ENCODE measurements at regions not wholly inside any gene's neighbourhood (a gene's known extent, or its start where the extent isn't known, plus 50 kb on each side); places are given as distances from the start of the nearest gene placed in this dataset.
"Not testable (repeated sequence)": the region's sequence is repeated elsewhere in the genome, so short reads cannot be mapped to it uniquely, and the experiment has no call there.

- peak in 1 of 2 donors; percentile 9 for DNase-seq
Observed at GRCh38 chr15:31179693-31180092, 78.2 kb upstream of the TRPM1 start.

- DNase-seq: no peak
Observed at GRCh38 chr15:31193291-31193690, 91.8 kb upstream of the TRPM1 start.

- no peak for DNase-seq
Observed at GRCh38 chr15:31195871-31196270, 94.3 kb upstream of the TRPM1 start.

GRCh38 chr15:31197497-31198414 is 96.2 kb upstream of the TRPM1 start:
- DNase-seq: peak; percentile 45 to 52

GRCh38 chr15:31200735-31201151 is 99.2 kb upstream of the TRPM1 start:
- DNase-seq: peak; percentile 72 to 79

GRCh38 chr15:31202953-31203352 is 101.4 kb upstream of the TRPM1 start:
- no peak for DNase-seq

GRCh38 chr15:31203999-31204398 is 102.5 kb upstream of the TRPM1 start:
- no peak for DNase-seq

- no peak for DNase-seq
Observed at GRCh38 chr15:31206386-31207181, 105.1 kb upstream of the TRPM1 start.

- peak in 1 of 2 donors; percentile 63 for DNase-seq
Observed at GRCh38 chr15:31207246-31207645, 105.7 kb upstream of the TRPM1 start.

GRCh38 chr15:31207861-31208260 is 106.3 kb upstream of the TRPM1 start:
- DNase-seq: not testable (repeated sequence)

GRCh38 chr15:31208817-31209216 is 107.3 kb upstream of the TRPM1 start:
- no peak for DNase-seq

GRCh38 chr15:31211353-31211752 is 109.8 kb upstream of the TRPM1 start:
- DNase-seq: no peak

GRCh38 chr15:31212326-31213080 is 111.0 kb upstream of the TRPM1 start:
- DNase-seq: no peak

- peak in 1 of 2 donors; percentile 19 for DNase-seq
Observed at GRCh38 chr15:31214158-31214863, 112.3 kb upstream of the KLF13 start.

- no peak for DNase-seq
Observed at GRCh38 chr15:31214864-31215489, 111.7 kb upstream of the KLF13 start.

- DNase-seq: peak; percentile 79 to 81
Observed at GRCh38 chr15:31215490-31216214, 111.0 kb upstream of the KLF13 start.

GRCh38 chr15:31216215-31216911 is 110.3 kb upstream of the KLF13 start:
- DNase-seq: peak; percentile 73 to 74

- no peak for DNase-seq
Observed at GRCh38 chr15:31217067-31217466, 109.6 kb upstream of the KLF13 start.

- DNase-seq: no peak
Observed at GRCh38 chr15:31217566-31218270, 108.9 kb upstream of the KLF13 start.

- DNase-seq: no peak
Observed at GRCh38 chr15:31219221-31219620, 107.4 kb upstream of the KLF13 start.
